Stimulated activated CD4-positive, alpha-beta T cell treated with anti-CD3 and anti-CD28 coated beads, Interleukin-4, amount 100 ng/mL, for 48 hours (primary cell): ENCODE measurements at regions not wholly inside any gene's neighbourhood (a gene's known extent, or its start where the extent isn't known, plus 50 kb on each side); places are given as distances from the start of the nearest gene placed in this dataset.

Experiments
- DNase-seq, 2 donors: peaks; one replicate each; pipeline ENCODE4 v3.0.0-alpha.2; 2020; ENCODE audit warnings: low read depth in 2 of 2

- no peak for DNase-seq
Measured at GRCh38 chr6:153882411-153882810, 156.6 kb upstream of the OPRM1 start.

GRCh38 chr6:153873541-153873940, 165.5 kb upstream of the OPRM1 start:
- no peak for DNase-seq

- DNase-seq = no peak
Measured at GRCh38 chr6:153872946-153873345, 166.1 kb upstream of the OPRM1 start.

- no peak for DNase-seq
Measured at GRCh38 chr6:153862927-153863326, 176.1 kb upstream of the OPRM1 start.

GRCh38 chr6:153862139-153862538, 176.9 kb upstream of the OPRM1 start:
- DNase-seq = no peak

- no peak for DNase-seq
Measured at GRCh38 chr6:153858529-153858928, 180.5 kb upstream of the OPRM1 start.

GRCh38 chr6:153856929-153857376, 182.1 kb upstream of the OPRM1 start:
- DNase-seq = no peak

- no peak for DNase-seq
Measured at GRCh38 chr6:153852481-153852880, 186.6 kb upstream of the OPRM1 start.

GRCh38 chr6:153852034-153852433, 187.0 kb upstream of the OPRM1 start:
- no peak for DNase-seq

GRCh38 chr6:153849072-153849779, 189.8 kb upstream of the OPRM1 start:
- DNase-seq = no peak

GRCh38 chr6:153843420-153843819, 195.6 kb upstream of the OPRM1 start:
- DNase-seq = no peak

GRCh38 chr6:153842491-153842890, 196.5 kb upstream of the OPRM1 start:
- DNase-seq = no peak

GRCh38 chr6:153840039-153840850, 198.8 kb upstream of the OPRM1 start:
- no peak for DNase-seq

GRCh38 chr6:153832543-153832942, 206.5 kb upstream of the OPRM1 start:
- no peak for DNase-seq

GRCh38 chr6:153831350-153832078, 207.5 kb upstream of the OPRM1 start:
- DNase-seq = no peak

- DNase-seq = no peak
Measured at GRCh38 chr6:153817173-153817572, 221.9 kb upstream of the OPRM1 start.

- DNase-seq = no peak
Measured at GRCh38 chr6:153816366-153816765, 222.7 kb upstream of the OPRM1 start.

- DNase-seq = no peak
Measured at GRCh38 chr6:153814136-153814535, 224.9 kb upstream of the OPRM1 start.

GRCh38 chr6:153804755-153805330, 234.2 kb upstream of the OPRM1 start:
- DNase-seq = no peak

GRCh38 chr6:153801917-153802316, 237.1 kb upstream of the OPRM1 start:
- no peak for DNase-seq

- no peak for DNase-seq
Measured at GRCh38 chr6:153800580-153801188, 238.4 kb upstream of the OPRM1 start.
